OCI-LY1 (cell line): ENCODE measurements at regions not wholly inside any gene's neighbourhood (a gene's known extent, or its start where the extent isn't known, plus 50 kb on each side); places are given as distances from the start of the nearest gene placed in this dataset.

Experiments
- EZH2 ChIP-seq: fragments of 200-600 bp; sonication (generic), shearing (Covaris generic); IDR thresholded peaks from 2 replicates; pipeline ENCODE4 v1.8.0; 2017; ENCODE audit warnings: borderline replicate concordance, mixed run types, mild to moderate bottlenecking, antibody characterized with exemption, low read length, moderate library complexity, mixed read lengths
- TF ChIP-seq, protein P1 (sequence below): fragments of 200-600 bp; sonication (generic), shearing (Covaris generic); IDR thresholded peaks from 2 replicates; pipeline ENCODE4 v1.5.1; 2017; ENCODE audit warnings: mild to moderate bottlenecking, antibody characterized with exemption, low read length, moderate library complexity, mixed read lengths

DNA sequence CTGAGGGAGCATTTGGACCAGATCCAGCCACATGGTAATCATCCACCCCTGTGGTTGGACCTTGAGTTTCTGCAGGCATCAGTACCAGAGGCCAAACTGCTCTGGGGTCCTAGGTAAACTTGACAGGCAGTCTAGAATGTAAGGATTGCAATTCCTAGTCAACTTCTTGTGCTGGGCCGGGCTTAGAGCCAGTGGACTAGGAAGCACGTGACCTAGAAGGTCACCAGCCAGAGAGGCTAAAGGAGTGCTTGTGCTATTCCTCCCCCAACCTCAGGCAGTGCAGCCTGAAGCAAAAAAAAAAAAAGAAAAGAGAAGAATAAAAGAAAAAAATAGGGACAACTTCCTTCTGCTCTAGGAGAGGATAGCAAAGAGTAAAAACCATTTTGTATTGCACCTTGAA lies 406.2 kb upstream of the FTMT start:
- TF ChIP-seq, protein P1, sequence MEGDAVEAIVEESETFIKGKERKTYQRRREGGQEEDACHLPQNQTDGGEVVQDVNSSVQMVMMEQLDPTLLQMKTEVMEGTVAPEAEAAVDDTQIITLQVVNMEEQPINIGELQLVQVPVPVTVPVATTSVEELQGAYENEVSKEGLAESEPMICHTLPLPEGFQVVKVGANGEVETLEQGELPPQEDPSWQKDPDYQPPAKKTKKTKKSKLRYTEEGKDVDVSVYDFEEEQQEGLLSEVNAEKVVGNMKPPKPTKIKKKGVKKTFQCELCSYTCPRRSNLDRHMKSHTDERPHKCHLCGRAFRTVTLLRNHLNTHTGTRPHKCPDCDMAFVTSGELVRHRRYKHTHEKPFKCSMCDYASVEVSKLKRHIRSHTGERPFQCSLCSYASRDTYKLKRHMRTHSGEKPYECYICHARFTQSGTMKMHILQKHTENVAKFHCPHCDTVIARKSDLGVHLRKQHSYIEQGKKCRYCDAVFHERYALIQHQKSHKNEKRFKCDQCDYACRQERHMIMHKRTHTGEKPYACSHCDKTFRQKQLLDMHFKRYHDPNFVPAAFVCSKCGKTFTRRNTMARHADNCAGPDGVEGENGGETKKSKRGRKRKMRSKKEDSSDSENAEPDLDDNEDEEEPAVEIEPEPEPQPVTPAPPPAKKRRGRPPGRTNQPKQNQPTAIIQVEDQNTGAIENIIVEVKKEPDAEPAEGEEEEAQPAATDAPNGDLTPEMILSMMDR: no peak
- no peak for TF ChIP-seq EZH2
